BLaER1 (cell line): ENCODE measurements at regions not wholly inside any gene's neighbourhood (a gene's known extent, or its start where the extent isn't known, plus 50 kb on each side); places are given as distances from the start of the nearest gene placed in this dataset.
A peak's percentile ranks its signal among the peaks of the same experiment; 100 is the strongest.

Experiments
- H3K27ac ChIP-seq: shearing (Covaris generic); formaldehyde crosslinking; 2 replicates; pipeline ENCODE4 v1.8.1; 2022
- H3K27me3 ChIP-seq: shearing (Covaris generic); formaldehyde crosslinking; 2 replicates; pipeline ENCODE4 v1.8.1; 2022
- H3K36me3 ChIP-seq: shearing (Covaris generic); formaldehyde crosslinking; 2 replicates; pipeline ENCODE4 v1.8.1; 2022
- H3K4me1 ChIP-seq: shearing (Covaris generic); formaldehyde crosslinking; 2 replicates; pipeline ENCODE4 v1.8.1; 2022
- H3K4me2 ChIP-seq: shearing (Covaris generic); formaldehyde crosslinking; 2 replicates; pipeline ENCODE4 v1.8.1; 2022
- H3K4me3 ChIP-seq: shearing (Covaris generic); formaldehyde crosslinking; 2 replicates; pipeline ENCODE4 v1.8.1; 2022
- H3K9ac ChIP-seq: shearing (Covaris generic); formaldehyde crosslinking; 2 replicates; pipeline ENCODE4 v1.8.1; 2022
- H3K9me3 ChIP-seq: shearing (Covaris generic); formaldehyde crosslinking; 2 replicates; pipeline ENCODE4 v1.8.1; 2022
- H4K20me1 ChIP-seq: shearing (Covaris generic); formaldehyde crosslinking; 2 replicates; pipeline ENCODE4 v1.8.1; 2022
- Cebpa-rat ChIP-seq: shearing (Covaris generic); IDR thresholded peaks from 2 replicates; pipeline ENCODE4 v1.8.1; 2022

- TF ChIP-seq Cebpa-rat = no peak
- Histone ChIP-seq H3K4me2 (no peak overlapping the region), H3K36me3 (no peaks in the 10 kb centered on the region), H4K20me1 (no peaks in the 10 kb centered on the region), H3K4me1 (no peaks in the 10 kb centered on the region), H3K4me3 (no peak overlapping the region), H3K27me3 (no peaks in the 10 kb centered on the region), H3K27ac (no peak overlapping the region), H3K9ac (no peak overlapping the region), H3K9me3 (no peaks in the 10 kb centered on the region; the same call in 1 of the 2 replicates)
These were observed 61.8 kb upstream of the FAM204A start for GRCh38 chr10:118403967-118404366.

- no peak overlapping the region for H3K4me2 ChIP-seq
- no peaks in the 10 kb centered on the region; the same call in 1 of the 2 replicates for H3K4me1 ChIP-seq
- no peak overlapping the region for H3K27ac ChIP-seq
- TF ChIP-seq Cebpa-rat = no peak
- no peaks in the 10 kb centered on the region for H3K27me3 ChIP-seq
- H3K9ac ChIP-seq = no peak overlapping the region
- H3K4me3 ChIP-seq = no peak overlapping the region
- no peaks in the 10 kb centered on the region for H3K36me3 ChIP-seq
- no peaks in the 10 kb centered on the region; the same call in 1 of the 2 replicates for H3K9me3 ChIP-seq
- H4K20me1 ChIP-seq = no peaks in the 10 kb centered on the region
These were observed 59.6 kb upstream of the FAM204A start for GRCh38 chr10:118401708-118402193.

- Histone ChIP-seq H3K27me3 (no peaks in the 10 kb centered on the region), H3K9me3 (no peaks in the 10 kb centered on the region; the same call in 1 of the 2 replicates), H3K9ac (no peak overlapping the region), H3K27ac (no peak overlapping the region), H3K4me1 (peaks cover 20% of the 10 kb centered on the region), H3K36me3 (no peaks in the 10 kb centered on the region), H4K20me1 (no peaks in the 10 kb centered on the region), H3K4me3 (no peak overlapping the region), H3K4me2 (no peak overlapping the region; the same call in 1 of the 2 replicates)
- TF ChIP-seq Cebpa-rat = no peak
These were observed 55.3 kb upstream of the FAM204A start for GRCh38 chr10:118397391-118397790.

GRCh38 chr10:118395947-118396346 lies 53.8 kb upstream of the FAM204A start:
- Histone ChIP-seq H3K27ac (no peak overlapping the region; the same call in 1 of the 2 replicates), H3K4me3 (no peak overlapping the region), H3K4me2 (no peak overlapping the region), H3K9me3 (no peaks in the 10 kb centered on the region), H4K20me1 (no peaks in the 10 kb centered on the region), H3K27me3 (no peaks in the 10 kb centered on the region), H3K9ac (no peak overlapping the region), H3K4me1 (peaks cover 20% of the 10 kb centered on the region), H3K36me3 (no peaks in the 10 kb centered on the region)
- TF ChIP-seq Cebpa-rat = no peak

- TF ChIP-seq Cebpa-rat = no peak
- Histone ChIP-seq H3K4me2 (peak overlapping the region; percentile 64), H3K9ac (no peak overlapping the region), H3K4me1 (peaks cover 20% of the 10 kb centered on the region), H3K9me3 (no peaks in the 10 kb centered on the region), H3K4me3 (no peak overlapping the region), H3K36me3 (no peaks in the 10 kb centered on the region), H3K27ac (peak overlapping the region; percentile 15), H3K27me3 (no peaks in the 10 kb centered on the region), H4K20me1 (no peaks in the 10 kb centered on the region)
These were observed 52.4 kb upstream of the FAM204A start for GRCh38 chr10:118394301-118395200.

GRCh38 chr10:118392761-118393160 lies 50.6 kb upstream of the FAM204A start:
- Histone ChIP-seq H3K4me2 (no peak overlapping the region), H3K27ac (no peak overlapping the region), H3K36me3 (no peaks in the 10 kb centered on the region), H3K27me3 (no peaks in the 10 kb centered on the region), H3K9ac (no peak overlapping the region), H3K4me1 (peaks cover 20% of the 10 kb centered on the region), H3K4me3 (no peak overlapping the region), H3K9me3 (0 out of 2 replicates have a peak, but pooled peaks cover 7% of the 10 kb centered on the region), H4K20me1 (no peaks in the 10 kb centered on the region)
- no peak for TF ChIP-seq Cebpa-rat
